Pancreas (tissue), 10 donors: ENCODE measurements at regions not wholly inside any gene's neighbourhood (a gene's known extent, or its start where the extent isn't known, plus 50 kb on each side); places are given as distances from the start of the nearest gene placed in this dataset.

Experiments
- ATAC-seq, 4 donors: fragments of 200-7000 bp; cut with Tn5 transposase; one replicate each; pipeline versions ENCODE4 v1.8.0 to v1.9.1; 2020; ENCODE audit warnings: mild to moderate bottlenecking in 4 of 4, moderate library complexity in 4 of 4
- DNase-seq, 6 donors: peaks; one replicate each; pipeline ENCODE4 v3.0.0-alpha.2; 2020
- FAIRE-seq: peaks from 2 replicates; lab custom pipeline; 2012; peaks lifted over from hg19 to GRCh38; lab: Jason Lieb, UNC
- H3K27ac ChIP-seq, 4 donors: fragments of 200-600 bp; sonication (generic); 1 replicate in 3 of 4; 2 replicates in 1 of 4; pipeline versions ENCODE4 v1.5.0 to v1.8.0; 2020
- H3K27me3 ChIP-seq, 4 donors: fragments of 200-600 bp; one replicate each; pipeline ENCODE4 v1.8.0; 2021
- H3K36me3 ChIP-seq, 3 donors: fragments of 200-600 bp; sonication (generic) in 1 of 3; one replicate each; pipeline versions ENCODE4 v1.5.0 to v1.8.0; 2020 to 2021
- H3K4me1 ChIP-seq, 3 donors: fragments of 200-600 bp; one replicate each; pipeline ENCODE4 v1.8.0; 2021
- H3K4me3 ChIP-seq, 4 donors: fragments of 200-600 bp; sonication (generic) in 2 of 4; one replicate each; pipeline versions ENCODE4 v1.5.0 to v1.8.0; 2020 to 2021
- H3K9me3 ChIP-seq, 4 donors: fragments of 200-600 bp; one replicate each; pipeline ENCODE4 v1.8.0; 2021
- WGBS, 2 donors: extraction: QIAGEN DNeasy Blood & Tissue Kit; methylation state at CpG; one replicate each; pipeline ENCODE4 v1.1.7; 2013; 5-methylcytosine and 5-hydroxymethylcytosine counted together
- intact Hi-C, 3 donors: fragments of 100-400 bp; cut with DNase I; formaldehyde crosslinking; loops; one replicate each; pipeline versions ENCODE4 v1.11.1 to v1.14.2; 2022
- TF ChIP-seq, protein P1 (sequence below), 4 donors: fragments of 200-600 bp; sonication (generic) in 3 of 4; IDR thresholded peaks; one replicate each; pipeline versions ENCODE4 v1.5.0 to v1.8.0; 2021; ENCODE audit warnings: antibody characterized with exemption in 4 of 4
- donor health status: healthy with polysubstance abuse.
- donor health status: DM: no; HTN: no; CAD: no; lungs with moderate emphysema.
- donor health status: DM: no; HTN: no; CAD: no.
- donor health status: control.
- donor health status: control.
- donor health status: Bipolar disorder and iron deficiency.
- donor health status: DM: yes; HTN: yes; CAD: no.
- donor health status: DM: no; HTN: no; CAD: no.
- donor health status: DM: no; HTN: no; CAD: no.
- donor health status: DM: yes; HTN: yes; CAD: no.

DNA sequence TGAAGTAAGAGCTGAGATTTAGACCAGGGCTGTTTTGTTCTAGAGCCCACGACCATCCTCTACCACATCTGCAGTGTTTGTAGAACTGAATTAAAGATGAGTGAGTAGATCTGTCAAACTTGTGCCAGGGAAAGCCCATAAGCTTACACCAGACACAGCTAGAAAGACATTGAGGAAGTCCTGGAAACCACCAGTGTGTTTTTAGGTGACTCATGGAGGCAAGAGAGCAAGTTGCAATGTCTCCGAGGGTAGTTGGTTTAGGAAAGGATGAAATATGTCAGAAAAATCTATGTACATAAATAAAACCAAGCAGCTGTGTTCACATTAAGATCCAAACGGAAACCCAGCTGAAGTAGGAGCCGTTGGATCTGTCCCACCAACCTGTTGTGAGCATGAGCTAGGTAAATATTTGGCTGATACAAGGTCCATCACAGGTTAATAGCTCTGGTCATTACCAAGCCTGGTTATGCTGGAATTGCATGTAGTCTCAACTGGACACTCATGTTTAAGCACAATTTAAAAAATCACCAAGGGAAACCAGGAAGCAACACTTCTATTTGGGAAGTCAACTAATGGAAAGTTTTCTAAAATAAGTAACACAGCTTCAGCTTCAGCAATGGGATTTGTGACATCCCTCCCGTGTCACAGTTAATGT lies 49.9 kb upstream of the PLEKHG3 start:
- peaks cover 0 to 12% (median 0%) of the 10 kb centered on the region in 3 donors for H3K4me1 ChIP-seq
- peak overlapping the region in 2 of 4 donors; percentile 69 to 74 for H3K27ac ChIP-seq
- DNase-seq (no peak), ATAC-seq (peak in 3 of 4 donors; percentile 70 to 86 (median 83)), FAIRE-seq (no peak)
- WGBS, 2 donors: 16 to 17% methylated on average over 5 of the region's 5 CpGs
- TF ChIP-seq, protein P1, sequence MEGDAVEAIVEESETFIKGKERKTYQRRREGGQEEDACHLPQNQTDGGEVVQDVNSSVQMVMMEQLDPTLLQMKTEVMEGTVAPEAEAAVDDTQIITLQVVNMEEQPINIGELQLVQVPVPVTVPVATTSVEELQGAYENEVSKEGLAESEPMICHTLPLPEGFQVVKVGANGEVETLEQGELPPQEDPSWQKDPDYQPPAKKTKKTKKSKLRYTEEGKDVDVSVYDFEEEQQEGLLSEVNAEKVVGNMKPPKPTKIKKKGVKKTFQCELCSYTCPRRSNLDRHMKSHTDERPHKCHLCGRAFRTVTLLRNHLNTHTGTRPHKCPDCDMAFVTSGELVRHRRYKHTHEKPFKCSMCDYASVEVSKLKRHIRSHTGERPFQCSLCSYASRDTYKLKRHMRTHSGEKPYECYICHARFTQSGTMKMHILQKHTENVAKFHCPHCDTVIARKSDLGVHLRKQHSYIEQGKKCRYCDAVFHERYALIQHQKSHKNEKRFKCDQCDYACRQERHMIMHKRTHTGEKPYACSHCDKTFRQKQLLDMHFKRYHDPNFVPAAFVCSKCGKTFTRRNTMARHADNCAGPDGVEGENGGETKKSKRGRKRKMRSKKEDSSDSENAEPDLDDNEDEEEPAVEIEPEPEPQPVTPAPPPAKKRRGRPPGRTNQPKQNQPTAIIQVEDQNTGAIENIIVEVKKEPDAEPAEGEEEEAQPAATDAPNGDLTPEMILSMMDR (IDR thresholded peaks at IDR 0.05): no peak
- no peaks in the 10 kb centered on the region for H3K36me3 ChIP-seq
- H3K9me3 ChIP-seq: no peaks in the 10 kb centered on the region
- no peak overlapping the region for H3K4me3 ChIP-seq
- H3K27me3 ChIP-seq: no peaks in the 10 kb centered on the region
- intact Hi-C loops: no loop called here
